Stomach smooth muscle (tissue), 2 donors: ENCODE measurements at regions not wholly inside any gene's neighbourhood (a gene's known extent, or its start where the extent isn't known, plus 50 kb on each side); places are given as distances from the start of the nearest gene placed in this dataset.

ENCODE experiments used
- H3K27ac ChIP-seq: one replicate; pipeline ENCODE4 v1.7.0; 2013; ENCODE audit warnings: mild to moderate bottlenecking, low read length, inconsistent platforms
- H3K27me3 ChIP-seq, 2 donors: one replicate each; pipeline ENCODE4 v1.7.0; 2013; ENCODE audit warnings: low read length in 2 of 2; ENCODE audit not compliant: insufficient read depth in 2 of 2, control insufficient read depth in 1 of 2
- H3K36me3 ChIP-seq, 2 donors: one replicate each; pipeline ENCODE4 v1.7.0; 2013; ENCODE audit warnings: low read length in 2 of 2; ENCODE audit not compliant: control insufficient read depth in 2 of 2, insufficient read depth in 2 of 2
- H3K4me1 ChIP-seq: one replicate; pipeline ENCODE4 v1.7.0; 2013; ENCODE audit warnings: low read length; ENCODE audit not compliant: control insufficient read depth, insufficient read depth
- H3K4me3 ChIP-seq, 2 donors: one replicate each; pipeline ENCODE4 v1.7.0; 2013; ENCODE audit warnings: low read length in 2 of 2
- H3K9ac ChIP-seq, 2 donors: one replicate each; pipeline ENCODE4 v1.7.0; 2013; ENCODE audit warnings: low read length in 2 of 2, mild to moderate bottlenecking in 1 of 2
- H3K9me3 ChIP-seq, 2 donors: one replicate each; pipeline ENCODE4 v1.7.0; 2013; ENCODE audit warnings: low read length in 2 of 2; ENCODE audit not compliant: control insufficient read depth in 2 of 2
- donor health status: healthy.
- donor health status: Pancreatic carcinoma.

DNA sequence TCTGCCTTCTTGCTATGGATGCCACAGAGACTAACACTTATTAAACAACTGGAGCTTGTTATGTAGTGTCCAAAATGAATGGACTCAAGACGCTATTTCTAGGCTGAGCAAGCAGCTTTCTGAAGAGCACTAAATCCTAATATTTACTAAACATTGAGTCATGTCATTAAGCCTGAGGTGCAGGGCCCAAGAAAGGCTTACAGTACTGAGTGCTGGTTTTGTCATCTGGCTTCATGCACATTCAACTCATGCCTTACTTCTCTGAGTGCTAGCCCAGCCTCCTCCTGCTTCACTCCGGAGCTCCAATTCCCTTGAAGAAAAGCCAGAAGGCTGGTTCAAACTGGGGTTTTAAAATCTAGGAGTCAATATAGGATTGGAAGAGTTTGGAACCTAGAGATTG, 363.3 kb upstream of the CDH5 start:
- no peaks in the 10 kb centered on the region for H3K9me3 ChIP-seq
- H3K27me3 ChIP-seq = no peaks in the 10 kb centered on the region
- no peak overlapping the region for H3K27ac ChIP-seq
- H3K4me1 ChIP-seq = peaks cover 13% of the 10 kb centered on the region
- no peak overlapping the region for H3K9ac ChIP-seq
- no peaks in the 10 kb centered on the region for H3K36me3 ChIP-seq
- H3K4me3 ChIP-seq = no peak overlapping the region

DNA sequence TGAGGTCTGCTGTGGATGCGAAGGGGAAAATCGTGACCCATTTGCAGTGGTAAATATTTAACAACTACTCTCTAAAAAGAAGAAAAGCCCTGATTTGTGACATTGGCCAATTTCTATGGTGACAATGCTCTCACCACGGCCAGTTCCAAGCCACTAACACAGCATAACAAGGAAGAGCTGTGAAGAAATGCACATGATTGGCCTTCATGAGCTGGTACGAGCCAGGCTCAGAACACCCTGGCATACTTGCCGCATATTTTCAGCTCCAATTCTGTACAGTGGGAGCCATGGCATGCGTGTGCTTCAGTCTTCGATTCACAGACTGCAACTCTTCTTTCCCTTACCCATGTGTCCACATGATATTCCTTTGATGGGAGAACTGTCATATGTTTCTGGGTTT, 363.9 kb upstream of the CDH5 start:
- Histone ChIP-seq H3K36me3 (no peaks in the 10 kb centered on the region), H3K4me1 (peaks cover 13% of the 10 kb centered on the region), H3K27ac (no peak overlapping the region), H3K9me3 (no peaks in the 10 kb centered on the region), H3K9ac (no peak overlapping the region), H3K4me3 (no peak overlapping the region), H3K27me3 (no peaks in the 10 kb centered on the region)

DNA sequence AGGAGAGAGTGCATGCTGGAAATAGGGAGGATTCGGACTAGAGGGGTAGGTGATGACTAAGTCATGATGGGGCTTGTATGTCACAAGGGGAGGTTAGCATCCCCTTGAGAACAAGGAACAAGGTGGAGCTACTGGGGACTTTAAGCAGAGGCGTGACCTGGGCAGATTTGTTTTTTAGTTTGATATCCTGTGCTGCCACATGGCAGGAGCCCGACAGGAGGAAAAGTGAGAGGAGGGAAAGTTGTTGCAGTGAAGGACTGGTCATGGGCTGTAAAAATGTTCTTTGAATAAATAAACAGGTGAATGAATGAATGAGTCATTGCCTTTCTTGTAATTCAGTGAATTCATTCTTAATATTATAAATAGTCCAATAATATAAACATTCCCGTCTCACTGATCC, 365.1 kb upstream of the CDH5 start:
- Histone ChIP-seq H3K27ac (no peak overlapping the region), H3K9me3 (no peaks in the 10 kb centered on the region), H3K4me3 (no peak overlapping the region), H3K9ac (no peak overlapping the region), H3K36me3 (no peaks in the 10 kb centered on the region), H3K4me1 (peaks cover 13% of the 10 kb centered on the region), H3K27me3 (no peaks in the 10 kb centered on the region)

DNA sequence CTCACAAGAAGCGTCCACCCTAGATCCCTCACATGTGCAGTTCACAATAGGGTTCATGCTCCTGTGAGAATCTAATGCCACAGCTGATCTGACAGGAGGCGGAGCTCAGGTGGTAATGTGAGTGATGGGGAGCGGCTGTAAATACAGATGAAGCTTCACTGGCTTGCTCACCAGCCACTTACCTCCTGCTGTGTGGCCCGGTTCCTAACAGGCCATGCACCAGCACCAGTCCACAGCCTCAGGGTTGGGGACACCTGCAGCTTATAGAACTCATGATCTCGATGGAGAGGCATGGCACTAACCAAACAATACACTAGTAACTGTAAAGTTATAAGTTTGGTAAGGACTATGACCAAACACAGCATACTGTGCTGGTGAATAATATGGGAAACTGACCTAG, 368.0 kb upstream of the CDH5 start:
- H3K9ac ChIP-seq = no peak overlapping the region
- no peak overlapping the region for H3K27ac ChIP-seq
- no peaks in the 10 kb centered on the region for H3K27me3 ChIP-seq
- H3K4me3 ChIP-seq = no peak overlapping the region
- no peaks in the 10 kb centered on the region for H3K9me3 ChIP-seq
- no peaks in the 10 kb centered on the region for H3K36me3 ChIP-seq
- peaks cover 10% of the 10 kb centered on the region for H3K4me1 ChIP-seq

DNA sequence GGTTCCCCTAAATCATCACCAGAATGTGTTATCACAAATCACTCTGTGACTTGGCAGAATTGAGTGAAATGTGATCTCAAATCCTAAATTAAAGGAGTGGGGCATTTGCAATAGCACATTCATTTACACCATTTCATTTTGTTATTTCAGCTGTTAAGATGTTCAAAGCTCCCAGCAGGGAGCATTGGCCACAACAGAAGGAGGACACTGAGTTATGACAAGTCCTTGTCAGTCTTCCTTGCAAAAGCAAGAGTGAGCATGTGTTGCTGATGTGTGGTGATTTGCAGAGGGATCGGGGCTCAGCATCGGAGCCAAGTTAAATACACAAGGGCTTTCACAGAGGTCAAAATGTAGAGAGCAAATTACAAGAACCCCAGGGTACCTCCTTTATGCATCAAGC, 372.2 kb upstream of the CDH5 start:
- H3K36me3 ChIP-seq = no peaks in the 10 kb centered on the region
- peaks cover 3% of the 10 kb centered on the region for H3K4me1 ChIP-seq
- H3K9me3 ChIP-seq = no peaks in the 10 kb centered on the region
- H3K27me3 ChIP-seq = no peaks in the 10 kb centered on the region
- no peak overlapping the region for H3K9ac ChIP-seq
- no peak overlapping the region for H3K4me3 ChIP-seq
- H3K27ac ChIP-seq = no peak overlapping the region

DNA sequence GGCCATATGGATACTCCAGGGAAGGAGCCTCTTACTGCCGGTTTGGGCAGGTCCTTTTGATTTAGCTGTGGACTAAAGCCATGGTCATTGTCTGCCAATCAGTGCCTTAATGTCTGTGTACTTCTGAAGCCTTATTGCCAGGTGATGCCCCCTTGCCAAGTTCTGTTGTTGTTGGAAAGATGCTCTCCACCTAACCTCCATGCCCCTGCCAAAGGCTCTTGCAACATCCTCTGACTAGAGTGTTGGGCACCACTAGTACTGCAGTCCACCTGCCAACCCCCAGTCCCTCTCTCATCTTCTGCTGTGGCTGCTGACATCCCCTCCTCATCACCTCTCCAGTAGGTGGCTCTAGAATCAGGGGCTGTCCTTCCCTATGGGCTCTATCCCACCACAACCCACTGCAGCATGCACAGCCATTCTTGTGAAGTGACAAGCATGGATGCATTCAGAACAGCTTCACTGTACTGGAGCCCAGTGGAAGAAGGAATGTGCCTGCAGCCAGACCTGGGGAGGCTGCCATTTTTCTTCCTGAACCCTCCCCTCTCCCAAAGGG, 375.3 kb upstream of the CDH5 start:
- Histone ChIP-seq H3K27me3 (no peaks in the 10 kb centered on the region), H3K4me3 (no peak overlapping the region), H3K27ac (no peak overlapping the region), H3K9me3 (no peaks in the 10 kb centered on the region), H3K36me3 (no peaks in the 10 kb centered on the region), H3K9ac (no peak overlapping the region), H3K4me1 (peaks cover 3% of the 10 kb centered on the region)

DNA sequence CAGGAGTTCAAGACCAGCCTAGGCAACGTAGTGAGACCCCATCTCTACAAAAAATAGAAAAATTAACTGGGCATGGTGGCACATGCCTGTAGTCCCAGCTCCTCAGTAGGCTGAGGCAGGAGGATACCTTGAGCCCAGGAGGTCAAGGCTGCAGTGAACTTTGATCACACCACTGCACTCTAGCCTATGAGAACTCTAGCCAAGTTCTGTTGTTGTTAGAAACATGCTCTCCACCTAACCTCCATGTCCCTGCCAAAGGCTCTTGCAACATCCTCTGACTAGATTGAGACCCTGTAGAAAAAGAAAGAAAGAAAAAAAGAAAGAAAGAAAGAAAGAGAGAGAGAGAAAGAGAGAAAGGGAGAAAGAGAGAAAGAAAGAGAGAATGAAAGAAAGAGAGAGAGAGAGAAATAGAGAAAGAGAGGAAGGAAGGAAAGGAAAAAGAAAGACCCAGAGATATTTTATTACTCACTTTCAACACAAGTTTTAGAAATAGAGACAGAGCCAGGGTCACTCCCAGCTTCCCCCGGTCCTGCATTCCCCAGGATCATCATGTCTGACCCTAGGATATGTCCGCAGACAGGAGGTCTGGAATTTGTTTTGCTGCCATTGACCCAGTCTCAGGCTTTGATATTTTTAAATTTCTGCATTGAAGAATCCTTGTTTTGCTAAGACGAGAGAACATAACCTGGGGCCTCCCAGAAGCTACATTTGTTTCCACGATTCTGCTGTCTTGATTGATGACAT, 376.5 kb upstream of the CDH5 start:
- H3K27ac ChIP-seq = no peak overlapping the region
- no peaks in the 10 kb centered on the region for H3K27me3 ChIP-seq
- H3K9ac ChIP-seq = no peak overlapping the region
- no peak overlapping the region for H3K4me3 ChIP-seq
- H3K4me1 ChIP-seq = peaks cover 3% of the 10 kb centered on the region
- no peaks in the 10 kb centered on the region for H3K9me3 ChIP-seq
- H3K36me3 ChIP-seq = no peaks in the 10 kb centered on the region

DNA sequence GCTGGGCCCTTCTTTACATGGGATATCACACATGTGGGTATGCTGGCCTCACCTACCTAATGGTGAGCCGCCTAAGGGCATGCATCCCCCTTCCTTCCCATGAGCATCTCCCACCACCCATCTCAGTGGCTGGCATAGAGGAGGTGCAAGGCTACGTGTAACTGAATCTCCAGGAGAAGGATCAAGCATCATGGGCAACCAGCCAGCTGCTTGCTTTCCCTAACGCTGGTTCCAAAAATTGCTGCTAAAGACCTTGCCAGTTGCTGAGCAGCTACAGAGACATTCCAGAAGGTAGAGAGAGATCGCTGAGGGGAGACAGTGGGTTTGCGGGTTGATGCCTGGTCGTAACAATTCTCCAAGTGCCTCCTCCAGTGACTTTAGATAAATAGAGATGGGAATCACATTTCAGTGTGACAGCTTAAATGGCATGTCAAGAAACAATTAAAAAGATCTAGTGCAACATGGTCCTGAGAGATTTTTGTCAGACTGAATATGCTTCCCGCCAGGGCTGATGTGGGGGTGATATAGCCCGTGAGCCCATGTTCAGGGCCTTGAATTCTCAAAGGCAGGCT, 378.4 kb upstream of the CDH5 start:
- Histone ChIP-seq H3K36me3 (no peaks in the 10 kb centered on the region), H3K4me3 (no peak overlapping the region), H3K9me3 (no peaks in the 10 kb centered on the region), H3K9ac (no peak overlapping the region), H3K27ac (no peak overlapping the region), H3K27me3 (no peaks in the 10 kb centered on the region), H3K4me1 (peaks cover 3% of the 10 kb centered on the region)

DNA sequence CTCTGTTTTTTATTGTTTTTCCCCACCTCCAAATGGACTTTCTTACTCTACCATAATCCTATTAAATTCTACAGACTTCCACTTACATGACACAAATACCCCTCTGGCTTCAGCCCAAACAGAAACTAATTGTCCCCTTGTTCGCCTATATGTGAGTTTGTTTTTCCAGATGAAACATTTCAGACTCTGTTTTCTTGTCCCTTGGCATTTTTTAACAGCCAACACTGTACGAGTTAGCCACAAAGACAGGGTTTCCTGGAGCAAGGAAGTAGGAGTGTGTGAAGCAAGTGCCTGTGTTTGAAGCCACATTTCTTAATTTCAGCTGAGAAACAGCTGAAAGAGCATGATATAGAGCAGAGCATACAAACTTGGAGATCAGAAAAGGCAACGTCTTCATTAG, 382.2 kb upstream of the CDH5 start:
- H3K27me3 ChIP-seq = no peaks in the 10 kb centered on the region
- no peak overlapping the region for H3K27ac ChIP-seq
- H3K36me3 ChIP-seq = no peaks in the 10 kb centered on the region
- H3K4me1 ChIP-seq = no peaks in the 10 kb centered on the region
- no peak overlapping the region for H3K9ac ChIP-seq
- H3K9me3 ChIP-seq = no peaks in the 10 kb centered on the region
- no peak overlapping the region for H3K4me3 ChIP-seq

DNA sequence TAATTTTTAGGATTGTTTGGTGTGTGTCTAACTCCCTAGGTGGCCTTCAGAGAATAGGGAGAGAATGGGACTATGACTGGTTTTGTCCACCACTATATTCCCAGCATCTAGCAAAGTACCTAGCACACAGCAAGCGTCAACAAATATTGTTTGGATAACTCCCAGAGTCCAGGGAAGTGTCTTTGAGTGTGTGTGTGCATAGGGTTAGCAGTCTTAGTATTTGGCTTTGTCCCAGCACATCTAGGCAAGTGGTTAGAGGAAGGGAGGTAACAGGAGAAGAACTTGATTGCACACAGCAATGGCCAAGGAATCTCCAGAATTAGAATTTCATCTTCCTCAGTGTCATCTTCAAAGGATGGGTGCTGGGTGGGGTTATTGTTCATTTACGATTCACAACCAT, 385.4 kb upstream of the CDH5 start:
- Histone ChIP-seq H3K27ac (no peak overlapping the region), H3K36me3 (no peaks in the 10 kb centered on the region), H3K4me3 (no peak overlapping the region), H3K9ac (no peak overlapping the region), H3K9me3 (no peaks in the 10 kb centered on the region), H3K27me3 (no peaks in the 10 kb centered on the region), H3K4me1 (no peaks in the 10 kb centered on the region)

DNA sequence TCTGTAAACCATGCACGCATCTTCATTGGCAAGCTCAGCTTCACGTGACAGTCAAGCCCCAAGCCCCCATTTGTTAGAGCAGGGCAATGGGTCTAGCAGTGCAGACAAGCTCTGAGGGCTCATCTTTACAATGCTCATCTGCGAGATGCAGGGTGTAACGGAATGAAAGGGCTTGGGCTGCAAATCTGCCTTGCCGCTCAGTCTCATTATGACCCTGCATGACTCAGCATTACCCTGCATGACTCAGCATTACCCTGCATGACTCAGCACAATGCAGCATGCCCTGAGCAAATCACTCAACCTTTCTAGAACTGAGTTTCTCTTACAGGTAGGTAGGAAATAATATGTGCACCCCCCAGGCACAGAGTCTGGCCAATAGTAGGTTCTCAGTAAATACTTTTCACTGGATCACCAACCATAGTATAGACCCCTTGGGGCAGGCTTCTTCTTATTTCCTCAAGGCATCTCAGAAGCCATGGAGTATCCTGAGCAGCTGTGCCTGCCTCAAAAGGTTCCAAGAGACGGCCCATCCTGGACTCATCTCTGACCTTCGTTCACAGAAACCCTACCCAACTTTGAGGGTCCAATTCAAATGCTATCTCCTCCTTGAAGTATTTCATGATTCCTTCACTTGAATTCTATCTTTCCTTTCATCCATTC, 391.3 kb upstream of the CDH5 start:
- H3K36me3 ChIP-seq = no peaks in the 10 kb centered on the region
- no peaks in the 10 kb centered on the region for H3K27me3 ChIP-seq
- no peak overlapping the region for H3K27ac ChIP-seq
- H3K9me3 ChIP-seq = no peaks in the 10 kb centered on the region
- no peak overlapping the region for H3K4me3 ChIP-seq
- H3K9ac ChIP-seq = no peak overlapping the region
- H3K4me1 ChIP-seq = no peaks in the 10 kb centered on the region
